DOHH2 (cell line): ENCODE measurements at regions not wholly inside any gene's neighbourhood (a gene's known extent, or its start where the extent isn't known, plus 50 kb on each side); places are given as distances from the start of the nearest gene placed in this dataset.

Experiments
- H3F3A ChIP-seq: fragments of 200-600 bp; sonication (generic), shearing (Covaris generic); 2 replicates; pipeline ENCODE4 v1.6.0; 2016; ENCODE audit warnings: antibody characterized with exemption, mild to moderate bottlenecking; ENCODE audit not compliant: control insufficient read depth, insufficient read depth
- H3K27ac ChIP-seq: fragments of 200-600 bp; sonication (generic); 2 replicates; pipeline ENCODE4 v1.5.1; 2014; ENCODE audit warnings: low read depth, mild to moderate bottlenecking, low read length, moderate library complexity
- H3K27me3 ChIP-seq: fragments of 200-600 bp; sonication (generic); 2 replicates; pipeline ENCODE4 v1.6.1; 2014; ENCODE audit warnings: mild to moderate bottlenecking, low read length, mixed read lengths; ENCODE audit not compliant: control insufficient read depth
- H3K36me3 ChIP-seq: fragments of 200-600 bp; sonication (generic); 2 replicates; pipeline ENCODE4 v1.6.1; 2014; ENCODE audit warnings: mild to moderate bottlenecking, low read length, moderate library complexity, mixed read lengths; ENCODE audit not compliant: control insufficient read depth
- H3K4me1 ChIP-seq: fragments of 200-600 bp; sonication (generic); 2 replicates; pipeline ENCODE4 v1.6.1; 2014; ENCODE audit warnings: mild to moderate bottlenecking, low read length, mixed read lengths; ENCODE audit not compliant: control insufficient read depth
- H3K4me2 ChIP-seq: fragments of 200-600 bp; sonication (generic); 2 replicates; pipeline ENCODE4 v1.6.0; 2014; ENCODE audit warnings: mild to moderate bottlenecking, low read length, moderate library complexity
- H3K4me3 ChIP-seq: fragments of 200-600 bp; sonication (generic); 2 replicates; pipeline ENCODE4 v1.5.1; 2014; ENCODE audit warnings: mild to moderate bottlenecking, low read length, mixed read lengths
- H3K79me2 ChIP-seq: fragments of 200-600 bp; sonication (generic); 2 replicates; pipeline ENCODE4 v1.6.1; 2014; ENCODE audit warnings: mild to moderate bottlenecking, low read length, mixed read lengths; ENCODE audit not compliant: control insufficient read depth
- H3K9me2 ChIP-seq: fragments of 200-600 bp; sonication (generic); replicated peaks from 2 replicates; pipeline ENCODE4 v1.6.1; 2014; ENCODE audit warnings: mild to moderate bottlenecking, low read length, mixed read lengths; ENCODE audit not compliant: control insufficient read depth
- H3K9me3 ChIP-seq: fragments of 200-600 bp; sonication (generic); 2 replicates; pipeline ENCODE4 v1.6.1; 2014; ENCODE audit warnings: antibody characterized with exemption, low read length, mixed read lengths; ENCODE audit not compliant: control insufficient read depth, insufficient read depth
- H4K20me1 ChIP-seq: fragments of 200-600 bp; sonication (generic); 2 replicates; pipeline ENCODE4 v1.6.0; 2014; ENCODE audit warnings: low read depth, mild to moderate bottlenecking, antibody characterized with exemption, low read length, moderate library complexity; ENCODE audit not compliant: control insufficient read depth, insufficient read depth
- CTCF ChIP-seq: fragments of 200-600 bp; sonication (generic); IDR thresholded peaks from one replicate; pipeline ENCODE4 v1.5.1; 2014; ENCODE audit warnings: antibody characterized with exemption, mild to moderate bottlenecking, low read depth, low read length; ENCODE audit not compliant: poor library complexity, severe bottlenecking
- EZH2phosphoT487 ChIP-seq: fragments of 200-600 bp; sonication (generic); IDR thresholded peaks from 2 replicates; pipeline ENCODE4 v1.6.1; 2017; ENCODE audit warnings: borderline replicate concordance, mild to moderate bottlenecking, antibody characterized with exemption, low read length, moderate library complexity, mixed read lengths

DNA sequence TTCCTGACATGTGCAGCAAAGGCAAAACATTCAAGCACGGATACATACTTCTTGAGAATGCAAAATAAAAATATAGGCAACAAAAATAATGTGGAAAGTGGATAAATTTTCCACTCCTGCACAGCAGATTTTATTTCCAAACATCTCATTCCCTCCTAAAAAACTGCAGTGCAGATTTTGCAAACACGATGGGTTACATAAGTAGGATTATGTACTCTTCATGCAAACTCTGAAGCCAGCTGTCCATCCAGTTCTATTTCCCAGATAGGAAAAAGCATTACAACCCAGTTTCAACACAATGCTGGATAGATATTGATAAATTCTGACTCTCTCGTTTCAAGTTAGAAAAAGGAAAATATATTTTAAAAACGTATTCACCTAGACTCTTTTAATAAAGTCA lies 52.7 kb upstream of the CCNG1 start:
- Histone ChIP-seq H3K4me1 (no peaks in the 10 kb centered on the region; the same call in 1 of the 2 replicates), H3K27me3 (no peaks in the 10 kb centered on the region), H3K27ac (no peak overlapping the region), H3K9me2 (no peaks in the 10 kb centered on the region), H3K4me2 (no peak overlapping the region), H3K36me3 (no peaks in the 10 kb centered on the region), H3K79me2 (no peaks in the 10 kb centered on the region), H3F3A (no peaks in the 10 kb centered on the region), H4K20me1 (no peaks in the 10 kb centered on the region), H3K9me3 (no peaks in the 10 kb centered on the region), H3K4me3 (no peak overlapping the region)
- TF ChIP-seq CTCF (no peak), EZH2phosphoT487 (no peak)

- TF ChIP-seq CTCF = no peak
- no peak for TF ChIP-seq EZH2phosphoT487
- H3K27ac ChIP-seq = no peak overlapping the region
- H3K9me2 ChIP-seq = no peaks in the 10 kb centered on the region
Observed at GRCh38 chr5:163385271-163385670, 52.1 kb upstream of the CCNG1 start.

DNA sequence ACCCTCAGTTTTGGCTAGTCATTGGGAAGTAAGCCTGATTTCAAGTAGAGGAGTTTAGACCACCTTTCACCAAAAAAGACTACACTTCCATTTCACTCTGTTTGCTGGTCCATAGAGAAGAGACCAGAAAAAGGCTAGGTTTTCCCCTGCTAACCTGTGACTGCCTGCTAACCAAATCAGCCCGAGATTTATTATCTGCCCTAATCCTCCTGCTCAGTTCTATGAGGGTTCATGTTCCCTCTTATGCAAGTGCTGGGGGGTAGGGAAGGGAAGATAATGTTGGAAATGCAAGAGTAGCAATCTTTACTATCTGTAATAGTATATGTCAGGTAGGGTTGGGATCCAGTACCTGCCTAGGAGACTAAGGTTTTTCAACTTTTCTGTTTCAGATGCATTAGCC lies 51.6 kb upstream of the CCNG1 start:
- Histone ChIP-seq H3K9me2 (no peaks in the 10 kb centered on the region), H3K27me3 (no peaks in the 10 kb centered on the region), H3K79me2 (no peaks in the 10 kb centered on the region), H3K9me3 (peaks cover 3% of the 10 kb centered on the region; the same call in 1 of the 2 replicates), H4K20me1 (no peaks in the 10 kb centered on the region), H3K4me1 (no peaks in the 10 kb centered on the region; the same call in 1 of the 2 replicates), H3K4me2 (no peak overlapping the region), H3K4me3 (no peak overlapping the region), H3F3A (no peaks in the 10 kb centered on the region), H3K36me3 (no peaks in the 10 kb centered on the region), H3K27ac (no peak overlapping the region)
- TF ChIP-seq CTCF (no peak), EZH2phosphoT487 (no peak)

More at GRCh38 chr5:163385271-163385670, 52.1 kb upstream of the CCNG1 start:
- H3F3A ChIP-seq = no peaks in the 10 kb centered on the region
- no peaks in the 10 kb centered on the region for H3K27me3 ChIP-seq
- H3K4me1 ChIP-seq = no peaks in the 10 kb centered on the region; the same call in 1 of the 2 replicates
- no peak overlapping the region for H3K4me2 ChIP-seq
- no peaks in the 10 kb centered on the region for H3K79me2 ChIP-seq
- H3K36me3 ChIP-seq = no peaks in the 10 kb centered on the region
- no peak overlapping the region for H3K4me3 ChIP-seq
- no peaks in the 10 kb centered on the region for H4K20me1 ChIP-seq
- H3K9me3 ChIP-seq = peaks cover under 1% of the 10 kb centered on the region; the same call in 1 of the 2 replicates

- H3K4me1 ChIP-seq = no peaks in the 10 kb centered on the region; the same call in 1 of the 2 replicates
- TF ChIP-seq CTCF (no peak), EZH2phosphoT487 (no peak)
- no peak overlapping the region for H3K4me3 ChIP-seq
- no peaks in the 10 kb centered on the region for H3F3A ChIP-seq
- no peaks in the 10 kb centered on the region for H3K27me3 ChIP-seq
- no peak overlapping the region for H3K27ac ChIP-seq
- no peaks in the 10 kb centered on the region for H3K79me2 ChIP-seq
- no peak overlapping the region for H3K4me2 ChIP-seq
- no peaks in the 10 kb centered on the region for H4K20me1 ChIP-seq
- H3K9me2 ChIP-seq = no peaks in the 10 kb centered on the region
- H3K36me3 ChIP-seq = no peaks in the 10 kb centered on the region
- H3K9me3 ChIP-seq = peaks cover 3% of the 10 kb centered on the region; the same call in 1 of the 2 replicates
Observed at GRCh38 chr5:163386352-163386751, 51.0 kb upstream of the CCNG1 start.
